GM21576 (cell line): ENCODE measurements at regions not wholly inside any gene's neighbourhood (a gene's known extent, or its start where the extent isn't known, plus 50 kb on each side); places are given as distances from the start of the nearest gene placed in this dataset.
"Not testable (repeated sequence)": the region's sequence is repeated elsewhere in the genome, so short reads cannot be mapped to it uniquely, and the experiment has no call there.

ENCODE experiments used
- ATAC-seq: cut with Tn5 transposase; IDR thresholded peaks from one replicate; pipeline ENCODE4 v1.9.1; 2021; ENCODE audit warnings: mild to moderate bottlenecking, moderate library complexity; ENCODE audit not compliant: unreplicated experiment

DNA sequence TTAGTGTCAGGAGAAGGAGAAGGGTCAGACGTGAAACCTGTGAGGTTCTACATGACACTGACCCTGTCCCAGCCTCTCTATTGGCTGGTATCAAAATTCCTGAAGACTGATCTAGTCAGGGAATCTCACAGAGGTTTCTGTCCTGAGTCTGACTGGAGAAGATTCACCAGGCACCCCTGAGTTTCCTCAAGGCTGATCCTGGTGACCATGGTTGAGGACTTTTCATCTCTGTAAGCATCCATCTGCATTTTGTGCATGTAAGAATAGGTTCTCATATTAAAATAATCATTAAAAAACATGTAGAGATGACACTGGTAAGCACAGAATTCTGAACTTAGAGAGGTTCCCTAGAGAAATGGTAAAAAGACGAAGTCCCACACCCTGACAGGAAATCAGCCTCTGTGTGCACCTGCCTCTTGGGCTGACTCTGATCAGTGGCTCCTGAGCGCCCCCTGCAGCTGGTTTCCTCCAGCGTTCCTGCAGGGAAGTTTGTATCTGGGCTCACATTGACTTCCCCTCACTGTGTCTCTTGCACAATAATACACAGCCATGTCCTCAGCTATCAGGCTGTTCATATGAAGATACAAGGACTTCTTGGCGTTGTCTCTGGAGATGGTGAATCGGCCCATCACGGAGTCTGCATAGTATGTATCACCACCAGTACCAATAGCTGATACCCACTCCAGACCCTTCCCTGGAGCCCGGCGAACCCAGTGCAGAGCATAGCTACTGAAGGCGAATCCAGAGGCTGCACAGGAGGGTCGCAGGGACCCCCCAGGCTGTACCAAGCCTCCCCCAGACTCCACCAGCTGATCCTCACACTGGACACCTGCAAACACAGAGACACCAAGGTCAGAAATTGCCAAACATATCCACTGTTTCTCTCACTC, 991.9 kb downstream of the TMEM121 start:
- ATAC-seq = no peak

DNA sequence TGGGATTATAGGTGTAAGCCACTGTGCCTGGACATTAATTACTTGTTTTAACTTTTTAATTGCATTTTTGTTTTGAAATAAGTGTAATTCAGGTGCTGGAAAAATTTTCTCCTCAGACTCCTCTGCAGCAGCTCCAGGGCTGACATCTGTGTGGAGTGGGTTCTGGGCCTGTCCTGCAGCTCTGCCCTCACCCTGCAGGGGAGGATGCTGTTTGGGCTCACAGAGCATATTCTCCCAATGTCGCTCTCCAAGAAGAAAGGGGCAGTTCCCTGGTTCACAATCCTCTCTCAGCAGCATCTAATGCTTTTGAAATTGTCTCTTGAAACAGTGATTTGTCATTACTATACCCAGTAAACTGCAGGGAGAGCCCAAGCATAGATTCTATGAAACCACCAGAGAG, 995.7 kb downstream of the TMEM121 start:
- not testable (repeated sequence) for ATAC-seq

DNA sequence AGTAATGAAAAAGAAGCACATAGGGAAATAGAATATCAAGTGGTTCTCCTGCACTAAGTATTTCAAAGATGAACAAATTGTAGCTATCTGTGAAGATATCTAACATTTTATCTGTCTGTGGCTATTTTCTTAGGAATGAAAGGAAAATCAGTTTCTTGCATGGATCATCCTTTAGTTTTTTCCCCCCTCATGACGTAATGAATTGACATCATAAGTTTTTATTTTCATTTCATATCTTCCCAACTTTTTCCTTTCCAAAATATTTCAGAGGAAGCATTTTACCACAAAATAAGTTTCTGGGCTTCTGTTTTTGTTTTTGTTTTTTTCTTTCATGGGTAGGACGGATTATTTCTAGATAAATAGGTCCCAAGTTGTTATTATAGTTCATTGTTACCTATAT, 996.6 kb downstream of the TMEM121 start:
- ATAC-seq = no peak

DNA sequence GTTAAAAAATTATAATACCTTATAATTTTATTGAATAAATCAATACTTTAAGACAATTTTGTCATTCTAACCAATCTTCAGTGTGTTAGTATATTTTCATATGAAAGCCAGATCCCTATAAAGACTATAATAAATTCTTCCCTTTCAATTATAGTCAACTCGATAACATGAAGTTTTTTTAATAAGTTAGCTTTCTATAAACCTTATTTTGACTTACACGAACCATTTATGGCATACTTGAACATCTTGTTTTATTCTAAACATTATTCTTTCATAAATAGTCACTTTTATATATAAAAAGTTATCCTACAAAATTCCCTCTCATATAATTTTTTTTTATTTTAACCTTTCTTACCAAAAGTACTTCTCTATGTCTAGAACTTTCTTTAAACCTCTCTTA, 1002.3 kb downstream of the TMEM121 start:
- ATAC-seq = no peak

DNA sequence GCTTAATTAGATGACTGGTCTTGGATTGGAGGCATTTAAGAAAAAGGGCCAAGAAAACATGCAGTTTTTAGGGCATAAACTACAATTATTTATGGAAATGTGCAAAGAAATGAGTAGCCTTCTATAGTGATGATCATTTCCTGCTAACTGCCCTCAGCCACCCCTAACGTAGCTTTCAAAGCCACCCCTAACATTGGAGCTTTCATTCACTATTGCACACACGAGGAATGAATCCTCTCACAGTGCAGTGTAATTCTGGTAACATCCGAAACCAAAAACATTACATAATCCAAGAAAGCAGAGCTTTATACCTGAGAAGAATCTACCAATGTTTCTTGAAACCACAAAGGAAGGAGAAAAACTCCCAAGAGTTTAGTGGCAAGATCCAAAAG, 1003.6 kb downstream of the TMEM121 start:
- no peak for ATAC-seq

DNA sequence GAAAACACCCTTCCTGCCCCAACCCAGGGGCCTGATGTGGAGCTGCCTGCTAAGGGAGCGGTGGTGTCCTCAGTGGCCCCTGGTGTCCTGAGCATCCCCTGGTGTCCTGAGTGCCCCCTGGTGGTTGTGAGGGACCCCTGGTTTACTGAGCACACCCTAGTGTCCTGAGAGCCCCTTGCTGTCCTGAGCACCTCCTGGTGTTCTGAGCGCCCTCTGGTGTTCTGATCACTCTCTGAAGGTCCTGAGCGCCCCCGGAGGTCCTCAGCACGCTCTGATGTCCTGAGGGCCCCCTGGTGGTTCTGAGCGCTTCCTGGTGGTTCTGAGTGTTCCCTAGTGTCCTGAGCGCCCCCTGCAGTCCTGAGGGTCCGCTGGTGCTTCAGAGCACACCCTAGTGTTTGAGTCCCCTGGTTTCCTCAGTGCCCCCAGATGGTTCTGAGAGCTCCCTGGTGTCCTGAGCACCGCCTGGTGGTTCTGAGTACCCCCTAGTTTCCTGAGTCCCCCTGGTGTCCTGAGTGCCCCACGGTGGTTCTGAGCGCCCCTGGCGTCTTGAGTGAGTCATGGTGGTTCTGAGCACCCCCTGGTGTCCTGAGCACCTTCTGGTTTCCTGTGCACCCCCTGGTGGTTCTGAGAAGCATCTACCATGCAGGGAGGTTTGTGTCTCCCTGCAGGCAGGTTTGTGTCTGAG, 1004.2 kb downstream of the TMEM121 start:
- ATAC-seq = peak; percentile 82

DNA sequence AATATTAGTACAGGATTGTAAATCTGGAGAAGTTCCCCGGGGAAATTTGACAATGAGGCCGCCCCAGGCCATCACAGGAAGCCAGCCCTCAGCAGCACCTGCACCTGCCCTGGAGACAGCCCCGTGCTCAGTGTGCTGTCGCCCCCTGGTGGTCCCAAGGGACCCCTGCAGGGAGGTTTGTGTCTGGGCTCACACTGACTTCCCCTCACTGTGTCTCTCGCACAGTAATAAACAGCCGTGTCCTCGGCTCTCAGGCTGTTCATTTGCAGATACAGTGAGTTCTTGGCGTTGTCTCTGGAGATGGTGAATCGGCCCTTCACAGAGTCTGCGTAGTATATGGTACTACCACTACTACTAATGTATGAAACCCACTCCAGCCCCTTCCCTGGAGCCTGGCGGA, 1011.2 kb downstream of the TMEM121 start:
- ATAC-seq = not testable (repeated sequence)

DNA sequence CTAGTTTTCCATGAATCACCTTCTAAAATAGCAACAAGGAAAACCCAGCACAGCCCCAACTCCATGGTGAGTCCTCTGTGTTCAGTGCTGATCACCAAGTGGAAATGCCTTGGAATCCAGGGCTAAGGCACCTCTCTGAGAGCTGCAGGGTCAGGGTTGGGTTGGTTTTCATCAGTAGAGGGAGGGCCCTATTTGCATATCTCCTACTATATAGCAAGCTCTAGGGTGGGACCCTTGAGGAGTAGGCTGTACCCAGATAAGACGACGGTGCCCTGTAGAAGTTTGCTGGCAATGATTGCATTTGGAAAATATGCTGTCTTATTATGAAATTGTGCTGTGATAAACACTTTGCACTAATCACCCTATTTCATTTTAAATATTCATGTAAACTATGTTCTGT, 1011.8 kb downstream of the TMEM121 start:
- no peak for ATAC-seq

DNA sequence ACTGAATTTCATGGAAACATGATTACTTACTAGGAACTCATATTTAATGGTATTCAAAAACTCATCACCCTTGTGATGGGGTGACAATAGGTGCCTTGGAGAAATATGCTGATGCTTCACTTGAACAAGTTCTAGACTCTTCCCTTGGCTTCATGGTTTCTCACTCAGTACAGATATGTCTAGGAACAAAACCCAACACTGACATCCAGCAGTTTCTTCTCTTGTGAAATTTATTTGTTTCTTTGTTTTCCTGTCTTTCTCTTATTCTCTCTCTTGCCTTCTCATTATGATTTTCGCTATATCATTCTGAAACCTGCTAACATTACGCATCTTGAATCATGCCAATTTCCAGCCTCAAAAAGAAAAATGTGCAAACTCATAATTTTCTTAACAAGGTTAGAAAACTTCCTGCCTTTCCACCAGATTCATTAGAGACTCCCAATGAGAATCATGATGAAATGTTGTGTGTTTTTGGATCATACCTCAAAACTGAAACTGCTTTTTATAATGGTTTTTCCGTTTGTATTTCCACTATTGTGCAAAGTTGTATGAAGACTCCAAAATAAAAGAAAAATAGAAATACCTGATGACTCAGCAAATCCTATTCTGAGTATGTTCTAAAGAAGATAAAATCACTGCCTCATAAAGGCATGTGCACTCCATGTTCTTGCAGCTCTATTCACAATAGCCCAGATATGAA, 1021.5 kb downstream of the TMEM121 start:
- ATAC-seq = no peak

DNA sequence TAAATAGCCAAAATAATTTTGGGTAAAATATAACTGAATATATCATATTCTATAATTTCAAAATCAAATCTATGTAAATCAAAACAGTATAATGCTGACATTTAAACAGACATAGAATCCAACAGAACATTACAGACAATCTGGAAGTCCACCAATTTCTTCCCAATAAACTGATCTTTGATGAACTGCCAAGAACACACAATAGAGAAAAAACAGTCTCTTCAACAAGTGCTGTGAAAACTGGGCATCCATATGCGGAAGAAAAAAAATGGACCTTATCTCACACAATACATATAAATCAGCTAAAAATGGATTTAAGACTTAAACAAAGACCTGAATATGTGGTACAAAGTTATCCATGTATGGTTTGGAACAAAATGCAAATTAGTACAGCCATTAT, 1022.7 kb downstream of the TMEM121 start:
- no peak for ATAC-seq

DNA sequence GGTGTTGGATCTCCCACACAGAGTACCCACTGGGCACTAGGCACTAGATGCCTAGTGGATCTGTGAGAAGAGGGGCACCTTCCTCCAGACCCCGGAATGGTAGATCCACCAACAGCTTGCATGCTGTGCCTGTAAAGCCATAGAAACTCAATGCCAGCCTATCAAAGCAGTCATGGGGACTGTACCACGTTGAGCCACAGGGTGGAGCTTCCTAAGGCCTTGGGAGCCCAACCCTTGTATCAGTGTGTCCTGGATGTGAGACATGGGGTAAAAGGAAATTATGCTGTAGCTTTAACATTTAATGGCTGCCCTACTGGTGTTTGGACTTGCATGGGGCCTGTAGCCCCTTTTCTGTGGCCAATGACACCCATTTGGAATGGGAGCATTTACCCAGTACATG, 1024.9 kb downstream of the TMEM121 start:
- no peak for ATAC-seq

DNA sequence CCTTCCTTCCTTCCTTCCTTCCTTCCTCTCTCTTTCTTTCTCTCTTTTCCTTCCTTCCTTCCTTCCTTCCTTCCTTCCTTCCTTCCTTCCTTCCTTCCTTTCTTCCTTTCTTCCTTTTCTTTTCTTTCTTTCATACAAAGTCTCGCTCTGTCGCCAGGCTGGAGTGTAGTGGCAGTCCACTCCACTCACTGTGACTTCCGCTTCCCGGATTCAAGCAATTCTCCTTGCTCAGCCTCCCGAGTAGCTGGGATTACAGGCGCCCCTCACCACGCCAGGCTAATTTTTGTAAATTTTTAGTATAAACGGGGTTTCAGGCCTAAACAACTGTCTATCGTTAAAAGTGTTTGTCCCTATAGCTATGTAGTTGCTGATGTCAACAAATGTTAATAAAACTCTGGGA, 1029.8 kb downstream of the TMEM121 start:
- not testable (repeated sequence) for ATAC-seq

DNA sequence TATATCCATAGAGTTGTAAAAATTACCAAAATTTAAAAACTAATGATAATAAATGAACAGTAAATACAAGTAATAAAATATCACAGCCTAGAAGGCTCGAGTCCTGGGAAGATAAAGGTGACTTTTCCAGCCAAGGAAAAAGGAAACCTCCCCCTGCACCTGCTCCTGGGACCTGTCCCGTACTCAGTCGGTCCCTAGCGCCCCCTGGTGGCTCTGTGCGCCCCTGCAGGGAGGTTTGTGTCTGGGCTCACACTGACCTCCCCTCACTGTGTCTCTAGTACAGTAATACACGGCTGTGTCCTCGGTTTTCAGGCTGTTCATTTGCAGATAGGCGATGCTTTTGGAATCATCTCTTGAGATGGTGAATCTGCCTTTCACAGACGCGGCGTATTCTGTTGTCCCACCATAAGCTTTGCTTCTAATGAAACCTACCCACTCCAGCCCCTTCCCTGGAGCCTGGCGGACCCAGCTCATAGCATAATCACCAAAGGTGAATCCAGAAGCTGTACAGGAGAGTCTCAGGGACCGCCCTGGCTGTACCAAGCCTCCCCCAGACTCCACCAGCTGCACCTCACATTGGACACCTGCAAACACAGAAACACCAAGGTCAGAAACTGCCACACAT, 1030.4 kb downstream of the TMEM121 start:
- ATAC-seq = no peak

DNA sequence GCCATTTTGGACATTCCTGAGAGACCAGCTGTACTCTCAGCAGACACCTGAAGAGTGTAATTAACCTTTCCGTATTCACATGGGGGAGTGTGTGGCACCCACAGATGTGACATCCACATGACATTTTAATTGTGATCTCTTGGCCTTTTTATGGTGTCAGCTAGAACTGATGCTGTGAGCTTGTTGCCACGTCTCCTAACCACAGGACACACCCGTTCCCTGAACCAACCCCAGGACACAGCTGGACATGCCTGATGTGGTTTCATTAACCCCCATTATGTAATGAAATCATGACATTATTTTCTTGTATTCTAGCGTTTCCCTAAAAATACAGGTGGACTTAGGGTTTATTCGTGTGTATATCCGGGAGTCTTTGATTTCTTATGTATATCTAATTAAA, 1036.1 kb downstream of the TMEM121 start:
- ATAC-seq = no peak

DNA sequence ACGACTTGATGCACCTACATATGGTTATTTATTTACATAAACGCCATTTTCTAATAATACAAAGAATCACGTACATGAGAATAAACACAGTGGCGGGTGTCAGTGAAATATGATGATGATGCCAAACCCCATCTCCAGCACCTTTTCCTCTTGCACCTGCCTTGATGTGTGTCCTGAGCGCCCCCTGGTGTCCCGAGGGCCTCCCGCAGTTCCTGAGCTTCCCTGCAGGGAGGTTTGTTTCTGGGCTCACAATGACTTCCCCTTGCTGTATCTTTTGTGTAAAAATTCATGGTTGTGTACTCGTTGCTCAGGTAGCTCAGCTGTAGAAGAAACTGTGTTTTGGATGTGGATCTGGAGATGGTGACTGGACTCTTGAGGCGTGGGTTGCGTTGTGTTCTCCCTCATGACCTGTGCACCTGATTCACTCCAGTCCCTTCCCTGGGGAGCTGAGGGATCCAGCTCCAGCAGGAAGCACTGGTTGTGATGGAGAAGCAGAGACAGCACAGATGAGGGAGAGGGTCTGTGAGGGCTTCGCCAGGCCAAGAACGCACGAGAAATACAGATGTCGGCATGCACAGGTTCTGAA, 1037.8 kb downstream of the TMEM121 start:
- ATAC-seq = no peak

DNA sequence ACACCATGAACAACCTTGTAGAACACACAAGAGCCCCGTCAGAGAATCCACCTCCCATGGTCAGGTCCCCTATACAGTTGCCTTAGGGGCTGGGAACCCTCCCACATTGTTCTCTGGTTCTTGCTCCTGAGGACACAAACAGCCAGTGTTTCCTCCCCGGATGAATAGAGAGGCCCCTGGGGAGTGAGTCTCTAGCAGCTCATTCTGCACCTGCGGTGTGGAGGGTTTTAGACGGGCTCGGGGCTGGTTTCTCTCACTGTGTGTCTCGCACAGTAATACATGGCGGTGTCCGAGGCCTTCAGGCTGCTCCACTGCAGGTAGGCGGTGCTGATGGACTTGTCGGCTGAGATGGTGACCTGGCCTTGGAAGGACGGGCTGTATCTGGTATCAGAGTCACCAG, 1052.1 kb downstream of the TMEM121 start:
- no peak for ATAC-seq

DNA sequence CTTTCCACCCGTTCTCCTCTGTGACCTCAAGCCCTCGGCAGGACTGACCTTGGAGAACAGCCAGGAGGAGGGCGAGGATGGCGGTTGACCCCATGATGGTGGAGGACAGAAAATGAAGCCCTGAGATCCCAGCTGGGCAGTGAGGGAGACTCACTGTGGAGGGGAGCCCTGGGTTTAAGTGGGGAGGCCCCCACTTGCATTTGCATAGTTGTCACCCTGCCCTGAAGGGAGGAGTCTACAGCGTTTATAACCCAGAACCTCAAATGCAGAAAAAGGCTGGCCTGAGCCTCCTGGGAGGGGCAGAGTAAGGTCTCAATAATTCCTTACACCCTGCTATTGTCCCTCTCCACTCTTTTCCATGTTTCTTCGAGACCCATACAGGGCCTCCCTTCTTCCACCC, 1052.7 kb downstream of the TMEM121 start:
- no peak for ATAC-seq

DNA sequence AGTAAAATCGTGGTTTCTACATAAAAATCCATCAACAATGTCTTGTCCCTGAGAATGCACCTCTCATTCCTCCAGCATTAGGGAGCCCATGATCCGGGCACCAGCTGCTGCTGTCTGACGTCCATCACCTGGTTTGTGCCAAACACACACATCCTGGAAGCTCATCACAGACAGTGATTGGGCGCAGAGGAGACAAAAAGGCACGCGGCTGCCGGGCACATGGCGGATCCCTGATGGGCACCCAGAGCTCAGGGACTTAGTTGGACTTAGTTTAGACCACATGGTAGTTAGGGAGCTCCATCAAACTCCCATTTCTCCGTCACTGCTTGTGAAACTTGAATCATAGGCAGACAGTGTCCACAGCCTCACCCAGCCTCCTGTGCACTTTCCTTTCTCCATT, 1059.3 kb downstream of the TMEM121 start:
- no peak for ATAC-seq

DNA sequence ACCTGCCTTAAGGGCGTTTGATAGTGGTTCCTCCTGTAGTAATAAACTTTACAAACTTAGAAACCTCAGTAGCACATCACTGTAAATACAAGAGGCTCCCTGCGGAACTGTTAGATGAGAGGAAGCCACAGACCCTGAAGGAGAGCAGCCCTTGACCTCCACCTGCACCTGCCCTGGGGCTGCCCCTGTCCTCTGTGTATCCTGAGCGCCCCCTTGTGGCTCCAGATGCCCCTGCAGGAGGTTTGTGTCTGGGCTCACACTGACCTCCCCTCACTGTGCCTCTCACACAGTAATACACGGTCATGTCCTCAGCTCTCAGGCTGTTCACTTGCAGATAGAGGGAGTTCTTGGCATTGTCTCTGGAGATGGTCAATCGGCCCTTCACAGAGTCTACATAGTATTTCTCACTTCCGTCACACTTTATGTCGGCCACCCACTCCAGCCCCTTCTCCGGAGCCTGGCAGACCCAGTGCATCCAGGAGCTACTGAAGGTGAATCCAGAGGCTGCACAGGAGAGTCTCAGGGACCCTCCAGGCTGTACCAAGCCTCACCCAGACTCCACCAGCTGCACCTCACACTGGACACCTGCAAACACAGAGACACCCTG, 1059.8 kb downstream of the TMEM121 start:
- ATAC-seq = no peak

DNA sequence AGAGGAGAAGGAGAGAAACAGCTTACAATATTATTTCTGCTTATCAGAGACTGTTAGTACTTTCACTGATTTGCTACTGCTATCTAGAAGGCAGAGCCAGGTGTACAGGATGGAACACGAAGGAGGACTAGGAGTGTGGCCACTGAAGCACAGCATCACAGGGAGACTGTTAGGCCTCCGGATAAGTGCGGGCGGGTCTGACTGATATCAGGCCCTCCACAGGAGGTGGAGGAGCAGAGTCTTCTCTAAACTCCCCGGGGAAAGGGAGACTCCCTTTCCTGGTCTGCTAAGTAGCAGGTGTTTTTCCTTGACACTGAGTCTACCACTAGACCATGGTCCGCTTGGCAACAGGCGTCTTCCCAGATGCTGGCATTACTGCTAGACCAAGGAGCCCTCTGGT, 1065.2 kb downstream of the TMEM121 start:
- ATAC-seq = not testable (repeated sequence)
